C4-2B (cell line): ENCODE measurements at regions not wholly inside any gene's neighbourhood (a gene's known extent, or its start where the extent isn't known, plus 50 kb on each side); places are given as distances from the start of the nearest gene placed in this dataset.

Experiments used
- H3K27ac ChIP-seq: fragments of 450-650 bp; 2 replicates; pipeline ENCODE4 v1.5.1; 2017
- ZFX ChIP-seq: fragments of 450-650 bp; IDR thresholded peaks from 2 replicates; pipeline ENCODE4 v1.6.1; 2017
- TF ChIP-seq, protein P1 (sequence below): fragments of 450-650 bp; conservative IDR thresholded peaks from 2 replicates; pipeline ENCODE4 v1.5.1; 2017; ENCODE audit warnings: mild to moderate bottlenecking

DNA sequence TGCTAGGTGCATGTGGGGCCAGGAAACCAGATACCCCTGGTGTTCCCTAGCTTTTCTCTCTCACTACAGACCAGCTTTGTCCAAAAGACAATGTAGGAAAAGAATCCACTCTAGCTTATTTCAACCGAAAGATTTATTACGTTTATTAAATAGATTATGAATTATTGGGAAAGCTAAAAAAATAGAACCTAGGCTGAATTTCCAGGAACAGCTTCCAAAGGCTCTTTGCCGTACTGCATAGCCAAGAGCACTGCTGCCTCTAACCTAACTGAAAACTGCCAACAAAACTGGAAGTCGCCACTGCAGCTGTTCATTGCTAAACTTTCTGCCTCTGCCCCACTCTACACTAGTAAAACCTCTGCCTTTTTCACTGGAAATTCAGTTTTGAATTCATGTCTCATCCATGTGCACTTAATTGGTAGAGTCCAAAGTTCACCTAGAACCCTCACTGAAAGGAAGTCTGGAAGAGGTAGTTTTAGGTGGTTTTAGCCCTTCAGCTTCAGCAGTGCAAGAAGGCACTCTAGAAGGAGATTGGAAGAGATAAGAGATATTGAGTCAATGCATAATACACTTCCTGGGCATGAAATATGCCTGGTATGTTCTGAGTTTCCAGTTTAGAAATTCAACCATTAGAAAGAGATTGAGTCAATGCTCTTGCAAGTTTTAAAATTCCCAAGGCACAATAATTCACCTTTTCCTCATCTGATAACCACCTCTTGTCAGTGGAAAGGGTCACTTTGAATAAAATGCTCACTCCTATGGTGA is 927.9 kb downstream of the MAT2B start:
- no peak overlapping the region for H3K27ac ChIP-seq

DNA sequence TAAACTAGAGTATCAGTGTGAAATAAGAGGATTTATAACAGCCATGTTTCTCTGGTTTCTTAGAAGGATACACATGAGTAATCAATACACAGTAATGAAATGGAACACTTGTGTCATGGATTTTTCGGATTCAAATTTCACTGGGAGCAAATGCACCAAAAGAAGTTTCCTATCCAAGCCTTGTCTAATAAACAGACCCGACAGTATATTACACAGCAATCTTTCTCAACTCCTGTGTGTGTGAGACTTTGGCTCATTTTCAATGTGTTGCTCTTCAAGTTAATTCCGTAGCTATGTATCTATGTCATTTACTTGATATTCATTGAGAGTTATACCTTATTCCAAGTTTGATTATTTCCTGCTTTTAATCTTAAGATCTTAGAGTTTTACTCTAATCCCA is 930.2 kb downstream of the MAT2B start:
- no peak overlapping the region for H3K27ac ChIP-seq
- TF ChIP-seq, protein P1, sequence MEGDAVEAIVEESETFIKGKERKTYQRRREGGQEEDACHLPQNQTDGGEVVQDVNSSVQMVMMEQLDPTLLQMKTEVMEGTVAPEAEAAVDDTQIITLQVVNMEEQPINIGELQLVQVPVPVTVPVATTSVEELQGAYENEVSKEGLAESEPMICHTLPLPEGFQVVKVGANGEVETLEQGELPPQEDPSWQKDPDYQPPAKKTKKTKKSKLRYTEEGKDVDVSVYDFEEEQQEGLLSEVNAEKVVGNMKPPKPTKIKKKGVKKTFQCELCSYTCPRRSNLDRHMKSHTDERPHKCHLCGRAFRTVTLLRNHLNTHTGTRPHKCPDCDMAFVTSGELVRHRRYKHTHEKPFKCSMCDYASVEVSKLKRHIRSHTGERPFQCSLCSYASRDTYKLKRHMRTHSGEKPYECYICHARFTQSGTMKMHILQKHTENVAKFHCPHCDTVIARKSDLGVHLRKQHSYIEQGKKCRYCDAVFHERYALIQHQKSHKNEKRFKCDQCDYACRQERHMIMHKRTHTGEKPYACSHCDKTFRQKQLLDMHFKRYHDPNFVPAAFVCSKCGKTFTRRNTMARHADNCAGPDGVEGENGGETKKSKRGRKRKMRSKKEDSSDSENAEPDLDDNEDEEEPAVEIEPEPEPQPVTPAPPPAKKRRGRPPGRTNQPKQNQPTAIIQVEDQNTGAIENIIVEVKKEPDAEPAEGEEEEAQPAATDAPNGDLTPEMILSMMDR, result no peak

More for the DNA sequence above, 927.9 kb downstream of the MAT2B start:
- TF ChIP-seq, protein P1, result no peak
- no peak for TF ChIP-seq ZFX

DNA sequence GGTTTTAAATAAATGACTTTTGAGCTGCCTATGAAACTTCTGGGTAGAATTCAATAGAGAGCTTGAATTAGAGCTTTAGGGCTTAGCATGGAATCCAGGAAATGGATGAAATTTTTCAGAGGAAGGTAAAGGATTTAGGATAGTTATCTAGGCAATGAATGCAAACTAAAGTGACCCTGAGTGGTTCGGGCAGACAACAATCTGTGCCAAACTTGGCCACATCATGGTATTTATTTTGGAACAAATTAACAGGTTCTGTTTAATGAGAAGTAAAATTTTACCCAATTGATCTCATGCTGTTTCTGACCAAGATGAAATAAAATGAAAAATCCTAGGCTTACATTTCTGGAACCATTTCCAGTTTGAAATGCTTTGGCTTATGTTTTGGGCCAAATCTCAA is 934.4 kb downstream of the MAT2B start:
- no peak overlapping the region for H3K27ac ChIP-seq
- TF ChIP-seq, protein P1, result no peak
- TF ChIP-seq ZFX, result no peak

DNA sequence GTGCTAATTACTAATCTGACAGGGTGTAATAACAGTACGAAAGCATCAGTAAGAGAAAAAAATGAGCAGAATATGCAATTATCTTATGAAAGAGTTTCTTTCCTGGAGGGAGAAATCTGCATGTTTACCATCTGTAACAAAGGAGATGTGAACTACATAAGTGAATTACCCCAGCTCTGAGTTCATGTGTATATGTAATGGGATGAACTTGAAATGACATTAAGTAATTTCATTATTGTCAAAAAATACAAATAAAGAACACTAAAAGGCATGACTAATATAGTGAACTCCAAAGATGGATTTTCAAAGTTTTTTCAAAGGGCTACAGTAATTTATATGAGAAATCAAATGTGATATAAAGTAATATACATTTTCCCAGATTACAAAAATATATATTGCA is 944.0 kb downstream of the MAT2B start:
- no peak overlapping the region for H3K27ac ChIP-seq
- TF ChIP-seq ZFX, result no peak
- TF ChIP-seq, protein P1, result no peak

DNA sequence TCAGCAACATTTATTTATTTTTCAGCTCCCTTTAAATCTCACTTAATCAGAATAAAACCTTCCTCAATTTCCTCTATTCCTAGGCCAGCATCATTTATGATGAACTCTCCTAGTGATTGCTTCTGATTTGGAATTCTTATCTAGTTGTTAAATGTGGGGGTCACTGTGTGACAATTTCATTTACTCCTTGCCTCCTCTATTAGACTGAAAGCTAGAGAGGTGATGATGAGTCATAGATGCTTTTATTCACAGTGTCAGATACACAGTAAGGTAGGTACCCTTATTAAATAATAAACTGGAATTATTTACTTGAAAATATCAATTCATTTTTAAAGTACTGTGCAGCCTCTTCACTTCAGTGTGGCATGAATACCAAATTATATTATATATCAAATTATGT is 960.6 kb downstream of the MAT2B start:
- TF ChIP-seq, protein P1, result no peak
- no peak for TF ChIP-seq ZFX
- no peak overlapping the region for H3K27ac ChIP-seq

DNA sequence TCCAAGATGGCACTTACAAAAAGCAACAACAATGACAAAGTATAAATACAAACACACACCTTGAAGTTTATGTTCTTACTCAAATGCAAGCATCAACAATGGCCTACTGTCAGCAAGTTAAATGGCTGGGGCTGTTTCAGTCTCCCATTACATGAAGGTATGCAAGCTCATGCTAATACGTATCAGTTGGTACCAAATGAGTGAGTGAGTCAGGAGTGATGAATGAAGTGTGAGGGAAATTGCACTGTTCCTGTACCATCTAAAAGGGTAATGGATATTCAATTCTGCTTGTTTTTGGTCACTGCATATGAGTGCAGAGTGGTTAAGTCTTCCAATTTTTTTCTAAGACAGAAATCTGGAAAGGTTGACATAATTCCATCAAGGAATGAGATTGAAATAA is 964.9 kb downstream of the MAT2B start:
- TF ChIP-seq, protein P1, result no peak
- no peak for TF ChIP-seq ZFX
- no peak overlapping the region for H3K27ac ChIP-seq

DNA sequence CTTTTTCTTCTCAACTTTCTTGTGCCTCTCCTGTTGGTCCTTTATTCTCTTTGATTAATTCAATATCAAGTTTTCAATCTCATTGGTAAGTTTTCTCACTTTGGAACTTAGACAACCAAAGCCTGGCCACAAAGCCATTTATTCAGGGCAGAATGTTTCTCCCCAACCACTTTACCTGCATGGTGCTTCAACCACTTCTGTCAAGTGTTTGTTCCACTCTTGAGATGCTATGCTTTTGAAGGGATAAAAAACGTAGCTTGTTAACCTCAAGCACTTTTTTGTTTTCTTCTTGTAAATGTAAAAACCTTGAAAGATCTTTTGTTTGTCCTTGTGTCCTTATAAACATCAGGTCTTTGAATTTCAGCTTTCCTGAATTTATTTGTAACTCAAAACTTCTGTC is 966.7 kb downstream of the MAT2B start:
- no peak for TF ChIP-seq ZFX
- TF ChIP-seq, protein P1, result no peak
- H3K27ac ChIP-seq, result no peak overlapping the region
